ENCODE measurements at regions not wholly inside any gene's neighbourhood (a gene's known extent, or its start where the extent isn't known, plus 50 kb on each side); places are given as distances from the start of the nearest gene placed in this dataset.

- TF ChIP-seq POLR2A (IDR thresholded peaks at IDR 0.05) (no peak), CTCF (IDR thresholded peaks at IDR 0.05) (no peak)
Observed at GRCh38 chr1:228825840-228826484, 90.7 kb downstream of the RHOU start.

Measured in Peyer's patch (tissue), 4 donors.